ENCODE measurements at regions not wholly inside any gene's neighbourhood (a gene's known extent, or its start where the extent isn't known, plus 50 kb on each side); places are given as distances from the start of the nearest gene placed in this dataset.
A peak's percentile ranks its signal among the peaks of the same experiment; 100 is the strongest.

DNA sequence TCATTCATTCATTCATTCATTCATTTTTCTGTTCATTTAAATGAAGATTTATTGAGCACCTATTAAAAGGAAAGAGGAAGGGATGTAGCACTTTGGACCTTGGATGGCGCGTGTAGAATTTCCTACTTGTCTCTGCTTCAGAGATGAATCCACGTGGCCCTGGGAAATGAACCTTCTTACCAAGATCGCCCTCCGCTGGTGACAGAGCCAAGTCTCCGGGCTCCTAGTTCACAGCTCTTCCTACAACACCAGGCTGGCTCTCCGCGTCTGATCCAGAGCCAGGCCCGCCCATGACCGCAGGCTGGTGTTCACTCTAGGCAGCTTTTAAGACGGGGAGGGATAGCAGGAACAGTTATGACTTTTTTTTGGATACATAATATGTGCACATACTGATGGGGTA is 70.9 kb upstream of the PIWIL1 start:
- BruUV-seq (replicated peaks) = no TSS peak
- FAIRE-seq = no peak
- WGBS (ENCODE audit: low lambda C conversion rate) = 48% methylated on average over 9 of the region's 11 CpGs
- in situ Hi-C loops (cut with HindIII; ENCODE audit: extremely low pct_ligation_motif_present, low pct_unique_long_range_greater_than_20kb) (no loop called here), intact Hi-C loops (cut with micrococcal nuclease; ENCODE audit: unreplicated experiment) (no loop called here)
- H3K9me3 ChIP-seq (ENCODE audit: low read length) = no peaks in the 10 kb centered on the region
- no peaks in the 10 kb centered on the region for H3K36me3 ChIP-seq (replicated peaks in 1 of 2; ENCODE audit: control insufficient read depth in 1 of 2, insufficient read depth in 2 of 2, low read length in 2 of 2)
- no peaks in the 10 kb centered on the region for H3K79me2 ChIP-seq (ENCODE audit: insufficient read depth, low read length)
- H3K4me3 ChIP-seq (replicated peaks in 1 of 3; ENCODE audit: insufficient read depth in 1 of 3, low read depth in 2 of 3, low read length in 3 of 3) = no peak overlapping the region
- DNase-seq (ENCODE audit: low spot score) = no peak
- POLR2A ChIA-PET = no interaction called here
- ATAC-seq = no peak
- H2AFZ ChIP-seq (ENCODE audit: low read length) = no peak overlapping the region
- H3K27ac ChIP-seq (ENCODE audit: extremely low read length, insufficient read depth, low read length) = no peak overlapping the region
- H3K27me3 ChIP-seq (ENCODE audit: control insufficient read depth in 1 of 2, insufficient read depth in 2 of 2, low read length in 2 of 2) = peaks cover 0 to 7% of the 10 kb centered on the region in 2 experiments; a peak in 1 of 5 replicates
- TF ChIP-seq NKX3-1 (CRISPR knock-in tag; IDR thresholded peaks at IDR 0.05) (no peak), STAG1 (CRISPR knock-in tag; IDR thresholded peaks at IDR 0.05) (peak; percentile 13; the same call in 1 of the 2 replicates)
- no peak overlapping the region for H3K9ac ChIP-seq (ENCODE audit: insufficient read depth, low read depth, low read length)
- CTCF ChIA-PET (ENCODE audit: low intra/inter-chr PET ratio, low total read pairs) = no interaction called here
- no peak overlapping the region for H3K4me2 ChIP-seq (ENCODE audit: low read depth, low read length)
- H3K4me1 ChIP-seq (ENCODE audit: insufficient read depth, low read length) = no peaks in the 10 kb centered on the region
- no peaks in the 10 kb centered on the region for H4K20me1 ChIP-seq (ENCODE audit: insufficient read depth, low read length)

DNA sequence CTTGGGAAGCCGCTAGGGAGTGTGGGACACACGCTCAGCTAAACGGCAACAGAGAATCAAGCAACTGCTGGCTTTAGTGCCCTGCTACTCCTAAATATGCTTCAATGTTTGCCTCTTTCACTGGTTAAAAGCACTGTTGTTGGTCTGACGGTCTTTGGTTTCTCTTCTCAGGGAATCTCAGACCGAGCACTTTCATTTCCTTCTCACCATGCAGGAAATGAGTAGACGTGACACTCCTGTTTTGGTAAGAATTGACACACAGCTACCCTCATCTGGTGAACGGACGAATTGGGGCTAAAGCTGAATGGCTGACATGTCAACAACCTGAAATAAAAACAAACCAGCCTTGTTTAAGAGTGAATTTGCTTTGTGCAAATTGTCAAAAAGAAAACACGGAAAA is 57.5 kb upstream of the PIWIL1 start:
- Histone ChIP-seq H3K9ac (ENCODE audit: insufficient read depth, low read depth, low read length) (no peak overlapping the region), H3K27ac (ENCODE audit: extremely low read length, insufficient read depth, low read length) (no peak overlapping the region)
- POLR2A ChIA-PET = no interaction called here
- TF ChIP-seq ETV5 (CRISPR knock-in tag; IDR thresholded peaks at IDR 0.05; ENCODE audit: borderline replicate concordance) (no peak), ESRRA (CRISPR knock-in tag; IDR thresholded peaks at IDR 0.05; ENCODE audit: low read depth) (no peak), SP2 (CRISPR knock-in tag; IDR thresholded peaks at IDR 0.05) (no peak), RXRB (CRISPR knock-in tag; IDR thresholded peaks at IDR 0.05; ENCODE audit: borderline replicate concordance) (no peak), U2AF1 (optimal IDR thresholded peaks at IDR 0.05; ENCODE audit: low read depth, low read length) (no peak), ZNF335 (CRISPR knock-in tag; IDR thresholded peaks at IDR 0.05) (no peak), HNRNPK (IDR thresholded peaks at IDR 0.05; ENCODE audit: low read depth, low read length, poor library complexity, severe bottlenecking) (no peak), NKX3-1 (CRISPR knock-in tag; IDR thresholded peaks at IDR 0.05) (no peak), DMAP1 (CRISPR knock-in tag; IDR thresholded peaks at IDR 0.05) (no peak)
- TF ChIP-seq, protein P1, sequence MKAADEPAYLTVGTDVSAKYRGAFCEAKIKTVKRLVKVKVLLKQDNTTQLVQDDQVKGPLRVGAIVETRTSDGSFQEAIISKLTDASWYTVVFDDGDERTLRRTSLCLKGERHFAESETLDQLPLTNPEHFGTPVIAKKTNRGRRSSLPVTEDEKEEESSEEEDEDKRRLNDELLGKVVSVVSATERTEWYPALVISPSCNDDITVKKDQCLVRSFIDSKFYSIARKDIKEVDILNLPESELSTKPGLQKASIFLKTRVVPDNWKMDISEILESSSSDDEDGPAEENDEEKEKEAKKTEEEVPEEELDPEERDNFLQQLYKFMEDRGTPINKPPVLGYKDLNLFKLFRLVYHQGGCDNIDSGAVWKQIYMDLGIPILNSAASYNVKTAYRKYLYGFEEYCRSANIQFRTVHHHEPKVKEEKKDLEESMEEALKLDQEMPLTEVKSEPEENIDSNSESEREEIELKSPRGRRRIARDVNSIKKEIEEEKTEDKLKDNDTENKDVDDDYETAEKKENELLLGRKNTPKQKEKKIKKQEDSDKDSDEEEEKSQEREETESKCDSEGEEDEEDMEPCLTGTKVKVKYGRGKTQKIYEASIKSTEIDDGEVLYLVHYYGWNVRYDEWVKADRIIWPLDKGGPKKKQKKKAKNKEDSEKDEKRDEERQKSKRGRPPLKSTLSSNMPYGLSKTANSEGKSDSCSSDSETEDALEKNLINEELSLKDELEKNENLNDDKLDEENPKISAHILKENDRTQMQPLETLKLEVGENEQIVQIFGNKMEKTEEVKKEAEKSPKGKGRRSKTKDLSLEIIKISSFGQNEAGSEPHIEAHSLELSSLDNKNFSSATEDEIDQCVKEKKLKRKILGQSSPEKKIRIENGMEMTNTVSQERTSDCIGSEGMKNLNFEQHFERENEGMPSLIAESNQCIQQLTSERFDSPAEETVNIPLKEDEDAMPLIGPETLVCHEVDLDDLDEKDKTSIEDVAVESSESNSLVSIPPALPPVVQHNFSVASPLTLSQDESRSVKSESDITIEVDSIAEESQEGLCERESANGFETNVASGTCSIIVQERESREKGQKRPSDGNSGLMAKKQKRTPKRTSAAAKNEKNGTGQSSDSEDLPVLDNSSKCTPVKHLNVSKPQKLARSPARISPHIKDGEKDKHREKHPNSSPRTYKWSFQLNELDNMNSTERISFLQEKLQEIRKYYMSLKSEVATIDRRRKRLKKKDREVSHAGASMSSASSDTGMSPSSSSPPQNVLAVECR (CRISPR knock-in tag; IDR thresholded peaks at IDR 0.05; ENCODE audit: borderline replicate concordance) = no peak
- TF ChIP-seq, protein P2, sequence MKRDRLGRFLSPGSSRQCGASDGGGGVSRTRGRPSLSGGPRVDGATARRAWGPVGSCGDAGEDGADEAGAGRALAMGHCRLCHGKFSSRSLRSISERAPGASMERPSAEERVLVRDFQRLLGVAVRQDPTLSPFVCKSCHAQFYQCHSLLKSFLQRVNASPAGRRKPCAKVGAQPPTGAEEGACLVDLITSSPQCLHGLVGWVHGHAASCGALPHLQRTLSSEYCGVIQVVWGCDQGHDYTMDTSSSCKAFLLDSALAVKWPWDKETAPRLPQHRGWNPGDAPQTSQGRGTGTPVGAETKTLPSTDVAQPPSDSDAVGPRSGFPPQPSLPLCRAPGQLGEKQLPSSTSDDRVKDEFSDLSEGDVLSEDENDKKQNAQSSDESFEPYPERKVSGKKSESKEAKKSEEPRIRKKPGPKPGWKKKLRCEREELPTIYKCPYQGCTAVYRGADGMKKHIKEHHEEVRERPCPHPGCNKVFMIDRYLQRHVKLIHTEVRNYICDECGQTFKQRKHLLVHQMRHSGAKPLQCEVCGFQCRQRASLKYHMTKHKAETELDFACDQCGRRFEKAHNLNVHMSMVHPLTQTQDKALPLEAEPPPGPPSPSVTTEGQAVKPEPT (CRISPR knock-in tag; IDR thresholded peaks at IDR 0.05; ENCODE audit: low read depth) = no peak
- TF ChIP-seq, protein P3, sequence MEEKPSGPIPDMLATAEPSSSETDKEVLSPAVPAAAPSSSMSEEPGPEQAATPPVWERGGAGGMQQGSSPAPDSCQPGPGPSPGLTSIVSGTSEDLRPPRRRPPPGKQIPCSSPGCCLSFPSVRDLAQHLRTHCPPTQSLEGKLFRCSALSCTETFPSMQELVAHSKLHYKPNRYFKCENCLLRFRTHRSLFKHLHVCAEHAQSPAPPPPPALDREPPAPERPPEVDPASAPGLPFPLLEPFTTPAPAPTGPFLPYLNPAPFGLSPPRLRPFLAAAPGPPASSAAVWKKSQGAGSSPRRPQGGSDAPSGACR (CRISPR knock-in tag; IDR thresholded peaks at IDR 0.05) = no peak

More for the DNA sequence above, 57.5 kb upstream of the PIWIL1 start:
- FAIRE-seq (no peak), DNase-seq (ENCODE audit: low spot score) (no peak), ATAC-seq (no peak)
- intact Hi-C loops (cut with micrococcal nuclease; ENCODE audit: unreplicated experiment) (no loop called here), in situ Hi-C loops (cut with HindIII; ENCODE audit: extremely low pct_ligation_motif_present, low pct_unique_long_range_greater_than_20kb) (no loop called here)
- Histone ChIP-seq H3K36me3 (replicated peaks in 1 of 2; ENCODE audit: control insufficient read depth in 1 of 2, insufficient read depth in 2 of 2, low read length in 2 of 2) (no peaks in the 10 kb centered on the region), H3K4me1 (ENCODE audit: insufficient read depth, low read length) (no peaks in the 10 kb centered on the region), H3K4me2 (ENCODE audit: low read depth, low read length) (no peak overlapping the region; the same call in 1 of the 2 replicates), H3K4me3 (replicated peaks in 1 of 3; ENCODE audit: insufficient read depth in 1 of 3, low read depth in 2 of 3, low read length in 3 of 3) (no peak overlapping the region), H3K9me3 (ENCODE audit: low read length) (no peaks in the 10 kb centered on the region), H3K27me3 (ENCODE audit: control insufficient read depth in 1 of 2, insufficient read depth in 2 of 2, low read length in 2 of 2) (no peaks in the 10 kb centered on the region), H2AFZ (ENCODE audit: low read length) (no peak overlapping the region), H3K79me2 (ENCODE audit: insufficient read depth, low read length) (no peaks in the 10 kb centered on the region), H4K20me1 (ENCODE audit: insufficient read depth, low read length) (no peaks in the 10 kb centered on the region)
- no TSS peak for BruUV-seq (replicated peaks)
- 24% methylated on average over 9 of the region's 9 CpGs for WGBS (ENCODE audit: low lambda C conversion rate)
- CTCF ChIA-PET (ENCODE audit: low intra/inter-chr PET ratio, low total read pairs) = interaction anchor here (1.6 kb wide), 1 partner anchor 55 kb away, joined by 5 read pairs; no protein-coding TSS in a partner anchor
